Stimulated activated naive CD8-positive, alpha-beta T cell treated with anti-CD3 and anti-CD28 coated beads, Interleukin-15, amount 100 ng/mL, for 72 hours (primary cell): ENCODE measurements at regions not wholly inside any gene's neighbourhood (a gene's known extent, or its start where the extent isn't known, plus 50 kb on each side); places are given as distances from the start of the nearest gene placed in this dataset.
"Not testable (repeated sequence)": the region's sequence is repeated elsewhere in the genome, so short reads cannot be mapped to it uniquely, and the experiment has no call there.

ENCODE experiments used
- ATAC-seq: fragments of 150-1000 bp; cut with Tn5 transposase; 2 replicates; pipeline ENCODE4 v1.10.0; 2021; ENCODE audit warnings: mild to moderate bottlenecking, moderate library complexity
- DNase-seq, 2 donors: peaks; one replicate each; pipeline ENCODE4 v3.0.0; 2021 to 2022
- H3K27ac Mint-ChIP-seq, 2 donors: one replicate each; pipeline ENCODE4 v1.8.0; 2022; ENCODE audit warnings: mild to moderate bottlenecking in 2 of 2, mixed read lengths in 2 of 2, moderate library complexity in 2 of 2
- H3K27me3 Mint-ChIP-seq: one replicate; pipeline ENCODE4 v1.8.0; 2022; ENCODE audit warnings: mixed read lengths
- H3K4me1 Mint-ChIP-seq: one replicate; pipeline ENCODE4 v1.8.0; 2022; ENCODE audit warnings: mild to moderate bottlenecking, mixed read lengths
- H3K4me3 Mint-ChIP-seq, 2 donors: one replicate each; pipeline ENCODE4 v1.8.0; 2022; ENCODE audit warnings: mild to moderate bottlenecking in 2 of 2, mixed read lengths in 2 of 2, moderate library complexity in 1 of 2
- H3K9me3 Mint-ChIP-seq, 2 donors: one replicate each; pipeline ENCODE4 v1.8.0; 2022; ENCODE audit warnings: mixed read lengths in 2 of 2

GRCh38 chr11:90614318-90614717, 391.5 kb upstream of the CHORDC1 start:
- Mint-ChIP-seq H3K4me1 (no peaks in the 10 kb centered on the region), H3K27ac (no peak overlapping the region), H3K27me3 (no peaks in the 10 kb centered on the region), H3K4me3 (no peak overlapping the region), H3K9me3 (peaks cover 0 to 5% of the 10 kb centered on the region in 2 donors)
- ATAC-seq = no peak
- DNase-seq = no peak

DNA sequence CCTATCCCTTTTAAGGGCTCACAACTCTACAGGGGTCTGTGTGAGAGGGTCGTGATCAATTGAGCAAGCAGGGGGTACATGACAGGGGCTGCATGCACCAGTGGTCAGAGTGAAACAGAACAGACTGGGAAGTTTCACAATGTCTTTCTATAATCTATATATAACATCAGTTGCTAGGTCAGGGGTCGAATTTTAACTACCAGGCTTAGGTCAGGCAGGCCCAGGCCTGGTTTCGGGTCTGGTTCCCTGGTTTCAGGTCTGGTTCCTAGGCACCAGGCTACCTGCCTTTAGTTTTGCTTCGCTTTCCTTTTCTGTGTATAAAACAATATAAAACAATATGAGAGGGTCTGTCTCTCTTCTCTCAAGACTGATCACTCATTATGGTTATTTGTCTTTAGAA, 390.2 kb upstream of the CHORDC1 start:
- H3K9me3 Mint-ChIP-seq, H3K27ac Mint-ChIP-seq, ATAC-seq, H3K27me3 Mint-ChIP-seq, H3K4me1 Mint-ChIP-seq, H3K4me3 Mint-ChIP-seq, DNase-seq: not testable (repeated sequence)

DNA sequence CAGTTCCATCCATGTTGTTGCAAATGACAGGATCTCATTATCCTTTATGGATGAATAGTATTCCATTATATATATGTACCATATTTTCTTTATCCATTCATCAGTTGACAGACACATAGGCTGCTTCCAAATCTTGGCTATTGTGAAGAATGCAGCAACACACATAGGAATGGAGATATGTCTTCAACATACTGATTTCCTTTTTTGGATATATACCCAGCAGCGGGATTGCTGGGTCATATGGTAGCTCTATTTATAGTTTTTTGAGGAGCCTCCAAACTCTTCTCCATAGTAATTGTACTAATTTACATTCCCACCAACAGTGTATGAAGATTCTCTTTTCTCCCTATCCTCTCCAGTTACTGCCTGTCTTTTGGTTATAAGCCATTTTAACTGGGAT, 383.9 kb upstream of the CHORDC1 start:
- Mint-ChIP-seq H3K27me3 (no peaks in the 10 kb centered on the region), H3K4me1 (no peaks in the 10 kb centered on the region), H3K4me3 (no peak overlapping the region), H3K9me3 (peaks cover 4 to 7% of the 10 kb centered on the region in 2 donors), H3K27ac (no peak overlapping the region)
- no peak for ATAC-seq
- no peak for DNase-seq

DNA sequence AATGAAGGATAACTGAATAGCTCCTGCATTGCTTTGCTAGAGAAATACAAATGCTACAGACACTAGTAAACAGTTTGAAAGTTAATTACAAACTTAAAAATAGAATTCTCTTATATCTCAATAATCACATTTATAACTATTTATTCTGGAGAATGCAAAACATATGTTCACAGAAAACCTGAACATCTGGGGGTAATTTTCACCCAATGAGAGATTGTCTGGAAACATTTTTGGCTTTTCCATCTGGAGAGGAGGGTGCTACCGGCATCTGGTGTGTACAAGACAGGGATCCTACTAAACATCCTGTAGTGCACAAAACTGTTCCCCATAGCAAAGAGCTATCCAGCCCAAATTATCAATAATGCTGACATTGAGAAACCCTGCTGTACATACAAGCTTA, 378.4 kb upstream of the CHORDC1 start:
- Mint-ChIP-seq H3K4me1 (no peaks in the 10 kb centered on the region), H3K4me3 (no peak overlapping the region), H3K27ac (no peak overlapping the region), H3K9me3 (peaks cover 0 to 7% of the 10 kb centered on the region in 2 donors), H3K27me3 (no peaks in the 10 kb centered on the region)
- ATAC-seq (no peak), DNase-seq (no peak)

DNA sequence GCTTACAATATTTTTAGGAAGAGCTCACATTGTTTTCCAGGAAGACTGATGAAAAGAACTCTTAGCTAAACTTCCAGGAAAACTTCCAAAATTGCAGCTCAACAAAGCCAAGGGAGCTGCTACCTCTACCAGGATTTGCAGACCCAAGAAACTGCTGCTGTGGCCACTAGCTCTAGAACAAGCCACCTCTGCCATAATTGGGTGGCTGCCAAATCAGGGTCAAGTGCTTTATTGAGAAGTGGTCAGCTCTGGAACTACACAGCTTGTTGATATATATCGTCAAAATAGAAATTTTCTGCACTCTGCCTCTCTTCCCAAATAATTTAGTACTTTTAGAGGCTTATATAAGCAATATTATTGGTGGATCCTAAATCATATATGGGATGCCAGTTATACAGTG, 371.8 kb upstream of the CHORDC1 start:
- ATAC-seq = no peak
- DNase-seq = no peak
- Mint-ChIP-seq H3K27me3 (no peaks in the 10 kb centered on the region), H3K27ac (no peak overlapping the region), H3K9me3 (no peaks in the 10 kb centered on the region), H3K4me3 (no peak overlapping the region), H3K4me1 (no peaks in the 10 kb centered on the region)

GRCh38 chr11:90593099-90593498, 370.2 kb upstream of the CHORDC1 start:
- H3K27ac Mint-ChIP-seq = no peak overlapping the region
- ATAC-seq = no peak
- no peaks in the 10 kb centered on the region for H3K9me3 Mint-ChIP-seq
- H3K4me3 Mint-ChIP-seq = no peak overlapping the region
- H3K27me3 Mint-ChIP-seq = no peaks in the 10 kb centered on the region
- DNase-seq = no peak
- no peaks in the 10 kb centered on the region for H3K4me1 Mint-ChIP-seq

DNA sequence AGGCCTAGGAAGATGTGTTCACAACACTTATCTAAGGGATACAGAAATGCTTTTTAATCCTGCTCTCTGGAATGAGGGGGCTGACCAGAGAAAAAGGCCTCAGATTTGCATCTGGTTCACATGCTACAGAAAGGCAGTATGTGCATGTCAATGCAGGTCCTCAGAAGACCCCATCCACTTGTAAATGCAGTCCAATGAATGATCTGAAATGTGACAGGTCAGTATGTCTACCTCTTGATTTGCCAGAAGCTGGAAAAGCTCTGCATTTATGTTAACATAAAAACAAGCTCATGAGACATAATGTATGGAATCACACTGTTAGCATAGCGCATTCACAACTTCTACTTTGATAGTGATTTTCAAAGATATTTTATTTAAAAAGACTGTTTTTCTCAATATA, 367.4 kb upstream of the CHORDC1 start:
- no peaks in the 10 kb centered on the region for H3K27me3 Mint-ChIP-seq
- no peaks in the 10 kb centered on the region for H3K4me1 Mint-ChIP-seq
- H3K4me3 Mint-ChIP-seq = no peak overlapping the region
- no peaks in the 10 kb centered on the region for H3K9me3 Mint-ChIP-seq
- H3K27ac Mint-ChIP-seq = no peak overlapping the region
- ATAC-seq (no peak), DNase-seq (no peak)

- H3K9me3 Mint-ChIP-seq = no peaks in the 10 kb centered on the region
- no peak for ATAC-seq
These were observed 366.9 kb upstream of the CHORDC1 start for GRCh38 chr11:90589735-90590134.

GRCh38 chr11:90587896-90588295, 365.0 kb upstream of the CHORDC1 start:
- H3K4me3 Mint-ChIP-seq = no peak overlapping the region
- H3K4me1 Mint-ChIP-seq = no peaks in the 10 kb centered on the region
- no peak for DNase-seq
- ATAC-seq = no peak
- no peaks in the 10 kb centered on the region for H3K27me3 Mint-ChIP-seq
- no peaks in the 10 kb centered on the region for H3K9me3 Mint-ChIP-seq
- no peak overlapping the region for H3K27ac Mint-ChIP-seq

More at GRCh38 chr11:90589735-90590134, 366.9 kb upstream of the CHORDC1 start:
- DNase-seq = no peak
- no peak overlapping the region for H3K27ac Mint-ChIP-seq
- no peaks in the 10 kb centered on the region for H3K27me3 Mint-ChIP-seq
- H3K4me3 Mint-ChIP-seq = no peak overlapping the region
- no peaks in the 10 kb centered on the region for H3K4me1 Mint-ChIP-seq

DNA sequence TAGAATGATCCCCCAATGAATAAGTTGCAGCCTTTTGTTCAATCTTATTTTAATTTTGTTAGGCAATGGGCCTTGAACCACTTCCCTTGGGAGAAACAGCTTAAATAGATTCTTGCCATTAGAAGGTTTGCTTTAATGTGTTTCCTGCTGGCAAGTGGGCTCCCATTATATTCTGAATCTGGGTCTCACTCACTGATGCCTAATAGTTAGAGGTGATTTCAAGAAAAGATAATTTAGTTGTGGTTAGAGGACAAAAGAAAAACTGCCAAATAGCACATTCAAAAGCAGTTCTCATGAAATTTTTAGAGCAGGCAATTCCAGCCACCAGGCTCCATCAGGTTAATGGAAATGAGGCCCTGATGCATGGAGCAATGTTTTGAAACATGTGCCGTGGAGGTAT, 362.6 kb upstream of the CHORDC1 start:
- H3K4me3 Mint-ChIP-seq = no peak overlapping the region
- H3K27ac Mint-ChIP-seq = no peak overlapping the region
- no peaks in the 10 kb centered on the region for H3K4me1 Mint-ChIP-seq
- ATAC-seq (no peak), DNase-seq (no peak)
- H3K27me3 Mint-ChIP-seq = no peaks in the 10 kb centered on the region
- peaks cover 12 to 17% of the 10 kb centered on the region in 2 donors for H3K9me3 Mint-ChIP-seq

DNA sequence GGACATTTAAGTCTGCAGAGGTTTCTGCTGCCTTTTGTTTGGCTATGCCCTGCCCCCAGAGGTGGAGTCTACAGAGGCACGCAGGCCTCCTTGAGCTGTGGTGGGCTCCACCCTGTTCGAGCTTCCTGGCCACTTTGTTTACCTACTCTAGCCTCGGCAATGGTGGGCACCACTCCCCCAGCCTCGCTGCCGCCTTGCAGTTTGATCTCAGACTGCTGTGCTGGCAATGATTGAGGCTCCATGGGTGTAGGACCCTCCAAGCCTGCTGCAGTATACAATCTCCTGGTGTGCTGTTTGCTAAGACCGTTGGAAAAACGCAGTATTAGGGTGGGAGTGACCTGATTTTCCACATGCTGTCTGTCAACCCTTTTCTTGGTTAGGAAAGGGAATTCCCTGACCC, 360.1 kb upstream of the CHORDC1 start:
- H3K4me3 Mint-ChIP-seq, ATAC-seq, H3K27me3 Mint-ChIP-seq, H3K4me1 Mint-ChIP-seq, DNase-seq, H3K27ac Mint-ChIP-seq: not testable (repeated sequence)
- H3K9me3 Mint-ChIP-seq = peaks cover 12 to 29% of the 10 kb centered on the region in 2 donors

GRCh38 chr11:90564531-90564930, 341.7 kb upstream of the CHORDC1 start:
- Mint-ChIP-seq H3K4me1 (no peaks in the 10 kb centered on the region), H3K27ac (no peak overlapping the region), H3K9me3 (peaks cover 7 to 12% of the 10 kb centered on the region in 2 donors), H3K4me3 (no peak overlapping the region), H3K27me3 (no peaks in the 10 kb centered on the region)
- no peak for DNase-seq
- no peak for ATAC-seq

DNA sequence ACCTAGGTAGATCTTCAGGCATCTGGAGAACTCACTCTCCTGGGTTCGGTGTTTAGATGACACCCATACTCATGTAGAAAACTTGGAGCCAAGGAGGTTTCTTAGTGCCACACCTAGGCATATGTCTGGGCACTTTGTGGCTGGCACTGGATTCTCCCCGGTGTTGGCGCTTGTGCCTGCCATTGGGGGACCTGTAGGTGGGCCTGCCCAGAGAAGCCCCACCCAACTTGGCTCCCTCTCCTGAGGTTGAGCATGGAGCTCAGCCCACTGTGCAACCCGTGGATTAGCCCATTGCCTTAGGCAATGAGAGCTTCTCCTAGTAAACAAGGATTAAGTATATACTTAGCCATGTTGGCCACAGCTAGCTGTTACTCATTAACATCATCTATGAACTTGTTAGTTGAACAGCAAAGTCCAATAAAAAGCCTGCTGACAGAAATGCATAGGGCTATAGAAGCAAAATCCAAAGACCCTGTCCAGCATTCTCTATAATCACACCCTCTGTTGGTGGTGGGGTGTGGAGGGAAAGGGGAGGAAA, 335.5 kb upstream of the CHORDC1 start:
- Mint-ChIP-seq H3K9me3 (peaks cover 7 to 12% of the 10 kb centered on the region in 2 donors), H3K27me3 (no peaks in the 10 kb centered on the region), H3K27ac (no peak overlapping the region), H3K4me1 (no peaks in the 10 kb centered on the region), H3K4me3 (no peak overlapping the region)
- DNase-seq = no peak
- ATAC-seq = no peak

- Mint-ChIP-seq H3K9me3 (peaks cover 7 to 12% of the 10 kb centered on the region in 2 donors), H3K27ac (no peak overlapping the region), H3K4me3 (no peak overlapping the region), H3K4me1 (no peaks in the 10 kb centered on the region), H3K27me3 (no peaks in the 10 kb centered on the region)
- ATAC-seq = no peak
- no peak for DNase-seq
These were observed 333.8 kb upstream of the CHORDC1 start for GRCh38 chr11:90556606-90557005.

- H3K4me3 Mint-ChIP-seq = no peak overlapping the region
- no peak overlapping the region for H3K27ac Mint-ChIP-seq
- H3K9me3 Mint-ChIP-seq = peaks cover 2 to 12% of the 10 kb centered on the region in 2 donors
- DNase-seq (no peak), ATAC-seq (no peak)
- no peaks in the 10 kb centered on the region for H3K4me1 Mint-ChIP-seq
- no peaks in the 10 kb centered on the region for H3K27me3 Mint-ChIP-seq
These were observed 333.2 kb upstream of the CHORDC1 start for GRCh38 chr11:90556026-90556425.

DNA sequence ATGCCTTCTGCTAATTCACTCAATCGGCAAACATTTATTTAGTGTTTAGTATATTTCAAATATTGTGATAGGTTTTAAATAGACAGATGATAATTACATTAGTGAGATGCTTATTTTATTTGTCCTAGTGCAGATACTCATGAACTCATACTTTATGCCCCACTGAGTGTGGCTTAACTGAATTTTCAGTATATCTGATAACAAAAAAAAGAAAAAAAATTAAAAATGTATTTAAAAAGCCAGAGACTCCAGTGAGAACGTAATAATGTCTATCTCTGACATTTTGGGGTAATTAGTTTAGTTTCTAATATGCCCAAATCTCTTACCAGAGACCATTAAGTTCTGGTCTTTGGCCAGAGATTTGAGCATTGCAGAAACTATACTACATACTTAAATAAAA, 332.6 kb upstream of the CHORDC1 start:
- H3K27ac Mint-ChIP-seq = no peak overlapping the region
- ATAC-seq (no peak), DNase-seq (no peak)
- peaks cover 0 to 9% of the 10 kb centered on the region in 2 donors for H3K9me3 Mint-ChIP-seq
- no peaks in the 10 kb centered on the region for H3K4me1 Mint-ChIP-seq
- H3K27me3 Mint-ChIP-seq = no peaks in the 10 kb centered on the region
- H3K4me3 Mint-ChIP-seq = no peak overlapping the region

- peaks cover 0 to 6% of the 10 kb centered on the region in 2 donors for H3K9me3 Mint-ChIP-seq
- H3K27ac Mint-ChIP-seq = no peak overlapping the region
- no peak for ATAC-seq
- DNase-seq = no peak
- H3K27me3 Mint-ChIP-seq = no peaks in the 10 kb centered on the region
- no peak overlapping the region for H3K4me3 Mint-ChIP-seq
- no peaks in the 10 kb centered on the region for H3K4me1 Mint-ChIP-seq
These were observed 319.2 kb upstream of the CHORDC1 start for GRCh38 chr11:90542092-90542491.
